H1 (cell line): ENCODE measurements at regions not wholly inside any gene's neighbourhood (a gene's known extent, or its start where the extent isn't known, plus 50 kb on each side); places are given as distances from the start of the nearest gene placed in this dataset.

Source experiments
- CTCF ChIA-PET: fragments of 300-600 bp; sonication (Branson Sonifier 250); formaldehyde crosslinking; loops from one replicate; lab custom pipeline; 2021; ENCODE audit not compliant: partially characterized antibody; lab: Charles Lee
- POLR2A ChIA-PET: fragments of 300-600 bp; sonication (Branson Sonifier 250); formaldehyde crosslinking; loops from one replicate; lab custom pipeline; 2021; ENCODE audit warnings: inconsistent platforms; ENCODE audit not compliant: partially characterized antibody; lab: Charles Lee
- DNase-seq, 2 experiments: peaks; one replicate each; pipeline versions ENCODE4 v3.0.0 to v3.0.0-alpha.2; 2010 to 2022; ENCODE audit warnings: low spot score in 2 of 2, low read depth in 1 of 2, mixed read lengths in 1 of 2
- FAIRE-seq: peaks from 2 replicates; lab custom pipeline; 2011; peaks lifted over from hg19 to GRCh38; lab: Jason Lieb, UNC
- H2AFZ ChIP-seq: 2 replicates; pipeline ENCODE4 v1.8.1; 2012; ENCODE audit warnings: low read length, inconsistent platforms
- H2AK5ac ChIP-seq: 2 replicates; pipeline ENCODE4 v1.6.1; 2013; ENCODE audit warnings: low read depth, low read length
- H2BK120ac ChIP-seq: replicated peaks from 2 replicates; pipeline ENCODE3; 2013; ENCODE audit warnings: low read depth, low read length, inconsistent platforms
- H2BK12ac ChIP-seq: 2 replicates; pipeline ENCODE4 v1.6.1; 2013; ENCODE audit warnings: low read depth, low read length
- H2BK15ac ChIP-seq: 2 replicates; pipeline ENCODE4 v1.6.1; 2013; ENCODE audit warnings: low read length
- H2BK20ac ChIP-seq: 2 replicates; pipeline ENCODE4 v1.6.1; 2013; ENCODE audit warnings: low read length
- H2BK5ac ChIP-seq: 2 replicates; pipeline ENCODE4 v1.6.1; 2013; ENCODE audit warnings: low read depth, low read length
- H3K14ac ChIP-seq: 2 replicates; pipeline ENCODE4 v1.6.1; 2013; ENCODE audit warnings: inconsistent platforms; ENCODE audit not compliant: insufficient read length
- H3K18ac ChIP-seq: 2 replicates; pipeline ENCODE4 v1.6.1; 2013; ENCODE audit warnings: low read length; ENCODE audit errors: extremely low read depth
- H3K23ac ChIP-seq: 2 replicates; pipeline ENCODE4 v1.6.1; 2013; ENCODE audit warnings: inconsistent platforms; ENCODE audit not compliant: insufficient read length
- H3K23me2 ChIP-seq: 2 replicates; pipeline ENCODE4 v1.6.1; 2013; ENCODE audit warnings: low read depth, low read length
- H3K27ac ChIP-seq: 2 replicates; pipeline ENCODE4 v1.6.1; 2011; ENCODE audit warnings: low read depth, low read length, inconsistent platforms
- H3K27me3 ChIP-seq, 4 experiments: replicated peaks in 1 of 4; 1 replicate in 1 of 4; 2 replicates in 3 of 4; pipeline versions ENCODE4 v1.6.1 to v1.8.1; 2011 to 2013; ENCODE audit warnings: low read length in 3 of 4, mild to moderate bottlenecking in 3 of 4, inconsistent platforms in 2 of 4, mixed read lengths in 2 of 4, moderate library complexity in 1 of 4; ENCODE audit not compliant: control insufficient read depth in 3 of 4, insufficient read depth in 3 of 4; ENCODE audit errors: extremely low read depth in 1 of 4
- H3K36me3 ChIP-seq, 4 experiments: 2 replicates each; pipeline versions ENCODE4 v1.6.1 to v1.8.1; 2011 to 2013; ENCODE audit warnings: mild to moderate bottlenecking in 4 of 4, low read length in 3 of 4, moderate library complexity in 2 of 4, control low read depth in 1 of 4, inconsistent platforms in 1 of 4; ENCODE audit not compliant: insufficient read depth in 4 of 4, control insufficient read depth in 2 of 4
- H3K4ac ChIP-seq: replicated peaks from 2 replicates; pipeline ENCODE3; 2013; ENCODE audit warnings: low read length, low read depth, mixed read lengths, inconsistent platforms; ENCODE audit not compliant: insufficient read length
- H3K4me1 ChIP-seq, 4 experiments: replicated peaks in 1 of 4; 1 replicate in 1 of 4; 2 replicates in 3 of 4; pipeline versions ENCODE4 v1.6.1 to v1.8.1; 2011 to 2013; ENCODE audit warnings: low read length in 3 of 4, inconsistent platforms in 2 of 4, mixed read lengths in 1 of 4; ENCODE audit not compliant: insufficient read depth in 4 of 4, control insufficient read depth in 3 of 4
- H3K4me2 ChIP-seq, 2 experiments: 2 replicates each; pipeline versions ENCODE4 v1.6.1 to v1.8.1; 2011 to 2013; ENCODE audit warnings: low read depth in 2 of 2, low read length in 2 of 2, control low read depth in 1 of 2, inconsistent platforms in 1 of 2, mild to moderate bottlenecking in 1 of 2; ENCODE audit not compliant: insufficient read depth in 1 of 2
- H3K4me3 ChIP-seq, 4 experiments: fragments of 200-600, 300-600 bp in 1 of 4; sonication (generic), shearing (Covaris generic), sonication (Bioruptor Twin) in 1 of 4; 2 replicates each; pipeline versions ENCODE4 v1.5.1 to v1.8.1; 2011 to 2016; ENCODE audit warnings: low read length in 4 of 4, low read depth in 3 of 4, control low read depth in 2 of 4, inconsistent platforms in 2 of 4, mild to moderate bottlenecking in 2 of 4, mixed read lengths in 1 of 4, moderate library complexity in 1 of 4; ENCODE audit not compliant: insufficient read depth in 2 of 4; ENCODE audit errors: extremely low read depth in 1 of 4
- H3K56ac ChIP-seq: replicated peaks from 2 replicates; pipeline ENCODE3; 2013; ENCODE audit warnings: low read depth, mild to moderate bottlenecking, mixed read lengths, low read length, inconsistent platforms; ENCODE audit not compliant: insufficient read length
- H3K79me1 ChIP-seq: 2 replicates; pipeline ENCODE4 v1.6.1; 2013; ENCODE audit warnings: low read depth, low read length, control low read depth
- H3K79me2 ChIP-seq, 2 experiments: 2 replicates each; pipeline versions ENCODE4 v1.6.1 to v1.8.1; 2012 to 2013; ENCODE audit warnings: low read length in 2 of 2, mild to moderate bottlenecking in 2 of 2, inconsistent platforms in 1 of 2; ENCODE audit not compliant: insufficient read depth in 2 of 2, control insufficient read depth in 1 of 2
- H3K9ac ChIP-seq, 4 experiments: replicated peaks in 1 of 4; 1 replicate in 1 of 4; 2 replicates in 3 of 4; pipeline versions ENCODE4 v1.6.1 to v1.8.1; 2011 to 2013; ENCODE audit warnings: low read depth in 3 of 4, low read length in 3 of 4, control low read depth in 2 of 4, mild to moderate bottlenecking in 2 of 4, moderate library complexity in 2 of 4, inconsistent platforms in 1 of 4; ENCODE audit errors: extremely low read depth in 1 of 4
- H3K9me3 ChIP-seq, 2 experiments: 2 replicates each; pipeline versions ENCODE4 v1.6.1 to v1.8.1; 2012 to 2013; ENCODE audit warnings: mild to moderate bottlenecking in 2 of 2, moderate library complexity in 2 of 2, control low read depth in 1 of 2, inconsistent platforms in 1 of 2, low read depth in 1 of 2, low read length in 1 of 2, mixed read lengths in 1 of 2; ENCODE audit not compliant: insufficient read depth in 2 of 2
- H4K20me1 ChIP-seq, 2 experiments: replicated peaks in 1 of 2; 2 replicates each; pipeline versions ENCODE3 to v1.8.1; 2011 to 2013; ENCODE audit warnings: inconsistent platforms in 2 of 2, low read length in 2 of 2, mild to moderate bottlenecking in 1 of 2; ENCODE audit not compliant: insufficient read depth in 2 of 2, control insufficient read depth in 1 of 2
- H4K5ac ChIP-seq: 2 replicates; pipeline ENCODE4 v1.6.1; 2013; ENCODE audit warnings: low read length, low read depth, mixed read lengths, inconsistent platforms; ENCODE audit not compliant: insufficient read length
- H4K8ac ChIP-seq: 2 replicates; pipeline ENCODE4 v1.8.0; 2013; ENCODE audit warnings: mild to moderate bottlenecking, moderate library complexity, low read length, inconsistent platforms; ENCODE audit not compliant: insufficient read depth; ENCODE audit errors: extremely low read depth
- H4K91ac ChIP-seq: replicated peaks from 2 replicates; pipeline ENCODE3; 2013; ENCODE audit warnings: low read length, mixed read lengths, inconsistent platforms; ENCODE audit not compliant: insufficient read length
- SIN3A ChIP-seq, 2 experiments: IDR thresholded peaks in 1 of 2; conservative IDR thresholded peaks in 1 of 2; 2 replicates each; pipeline ENCODE4 v1.6.1; 2011 to 2012; ENCODE audit warnings: low read length in 2 of 2, improper control_type of control experiment in 1 of 2, low read depth in 1 of 2, mild to moderate bottlenecking in 1 of 2
- WGBS, 2 experiments: shearing (Covaris generic) in 1 of 2; methylation state at CpG; one replicate each; pipeline versions ENCODE4 v1.1.6 to v1.1.7; 2013 to 2015; ENCODE audit warnings: low lambda C conversion rate in 2 of 2, mixed read lengths in 2 of 2, inconsistent platforms in 1 of 2, low coverage in 1 of 2, missing lambda C conversion rate in 1 of 2; ENCODE audit not compliant: insufficient replicate concordance in 2 of 2, insufficient coverage in 1 of 2, insufficient read length in 1 of 2; ENCODE audit errors: extremely low coverage in 1 of 2, missing lambda C conversion rate in 1 of 2; 5-methylcytosine and 5-hydroxymethylcytosine counted together

GRCh38 chr5:120270498-120270897 is 193.6 kb upstream of the PRR16 start:
- Histone ChIP-seq H3K79me2 (no peaks in the 10 kb centered on the region), H3K9ac (no peak overlapping the region), H3K27me3 (no peaks in the 10 kb centered on the region), H4K5ac (no peak overlapping the region), H3K36me3 (no peaks in the 10 kb centered on the region), H3K4ac (no peak overlapping the region), H3K56ac (no peak overlapping the region), H2BK120ac (no peak overlapping the region), H3K79me1 (no peaks in the 10 kb centered on the region), H2BK12ac (no peak overlapping the region), H4K8ac (no peak overlapping the region), H2AFZ (no peak overlapping the region), H2AK5ac (no peak overlapping the region), H3K4me1 (no peaks in the 10 kb centered on the region), H3K27ac (no peak overlapping the region), H4K91ac (no peak overlapping the region), H3K9me3 (no peaks in the 10 kb centered on the region), H3K4me2 (no peak overlapping the region), H2BK5ac (no peak overlapping the region), H3K14ac (no peak overlapping the region), H3K23me2 (no peaks in the 10 kb centered on the region), H3K4me3 (no peak overlapping the region), H2BK20ac (no peak overlapping the region), H2BK15ac (no peak overlapping the region), H3K18ac (no peak overlapping the region), H4K20me1 (no peaks in the 10 kb centered on the region), H3K23ac (no peak overlapping the region)
- no peak for TF ChIP-seq SIN3A (conservative IDR thresholded peaks at IDR 0.05 in 1 of 2, IDR thresholded peaks at IDR 0.05 in 1 of 2; ENCODE audit: low read depth in 1 of 2, low read length in 2 of 2)
- no peak for DNase-seq
- ChIA-PET POLR2A (no interaction called here), CTCF (no interaction called here)
- WGBS, 2 experiments = 86% methylated on average over 2 of the region's 2 CpGs; no CpG with 5 or more reads in 1 of the 2 experiments
- FAIRE-seq = no peak
